PC-9 (cell line): ENCODE measurements at regions not wholly inside any gene's neighbourhood (a gene's known extent, or its start where the extent isn't known, plus 50 kb on each side); places are given as distances from the start of the nearest gene placed in this dataset.
"Not testable (repeated sequence)": the region's sequence is repeated elsewhere in the genome, so short reads cannot be mapped to it uniquely, and the experiment has no call there.

ENCODE experiments used
- EZH2 ChIP-seq: fragments of 200-600 bp; sonication (generic); IDR thresholded peaks from 2 replicates; pipeline ENCODE4 v1.8.0; 2017; ENCODE audit warnings: antibody characterized with exemption, low read depth
- TF ChIP-seq, protein P1 (sequence below): fragments of 200-600 bp; sonication (generic); conservative IDR thresholded peaks from 2 replicates; pipeline ENCODE4 v1.6.1; 2017; ENCODE audit warnings: mixed run types, antibody characterized with exemption, mild to moderate bottlenecking, moderate library complexity

DNA sequence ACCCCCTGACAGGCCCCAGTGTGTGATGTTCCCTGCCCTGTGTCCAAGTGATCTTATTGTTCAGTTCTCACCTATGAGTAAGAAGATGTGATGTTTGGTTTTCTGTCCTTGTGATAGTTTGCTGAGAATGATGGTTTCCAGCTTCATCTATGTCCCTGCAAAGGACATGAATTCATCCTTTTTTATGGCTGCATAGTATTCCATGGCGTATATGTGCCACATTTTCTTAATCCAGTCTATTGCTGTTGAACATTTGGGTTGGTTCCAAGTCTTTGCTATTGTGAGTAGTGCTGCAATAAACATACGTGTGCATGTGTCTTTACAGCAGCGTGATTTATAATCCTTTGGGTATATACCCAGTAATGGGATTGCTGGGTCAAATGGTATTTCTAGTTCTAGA lies 156.1 kb downstream of the SEPTIN7 start:
- TF ChIP-seq EZH2, result not testable (repeated sequence)
- TF ChIP-seq, protein P1, sequence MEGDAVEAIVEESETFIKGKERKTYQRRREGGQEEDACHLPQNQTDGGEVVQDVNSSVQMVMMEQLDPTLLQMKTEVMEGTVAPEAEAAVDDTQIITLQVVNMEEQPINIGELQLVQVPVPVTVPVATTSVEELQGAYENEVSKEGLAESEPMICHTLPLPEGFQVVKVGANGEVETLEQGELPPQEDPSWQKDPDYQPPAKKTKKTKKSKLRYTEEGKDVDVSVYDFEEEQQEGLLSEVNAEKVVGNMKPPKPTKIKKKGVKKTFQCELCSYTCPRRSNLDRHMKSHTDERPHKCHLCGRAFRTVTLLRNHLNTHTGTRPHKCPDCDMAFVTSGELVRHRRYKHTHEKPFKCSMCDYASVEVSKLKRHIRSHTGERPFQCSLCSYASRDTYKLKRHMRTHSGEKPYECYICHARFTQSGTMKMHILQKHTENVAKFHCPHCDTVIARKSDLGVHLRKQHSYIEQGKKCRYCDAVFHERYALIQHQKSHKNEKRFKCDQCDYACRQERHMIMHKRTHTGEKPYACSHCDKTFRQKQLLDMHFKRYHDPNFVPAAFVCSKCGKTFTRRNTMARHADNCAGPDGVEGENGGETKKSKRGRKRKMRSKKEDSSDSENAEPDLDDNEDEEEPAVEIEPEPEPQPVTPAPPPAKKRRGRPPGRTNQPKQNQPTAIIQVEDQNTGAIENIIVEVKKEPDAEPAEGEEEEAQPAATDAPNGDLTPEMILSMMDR, result not testable (repeated sequence)
